Hematopoietic multipotent progenitor cell treated with erythropoietin and hydrocortisone succinate and interleukin-3 and kit ligand, for 8 days (in vitro differentiated cells): ENCODE measurements at regions not wholly inside any gene's neighbourhood (a gene's known extent, or its start where the extent isn't known, plus 50 kb on each side); places are given as distances from the start of the nearest gene placed in this dataset.
"Not testable (repeated sequence)": the region's sequence is repeated elsewhere in the genome, so short reads cannot be mapped to it uniquely, and the experiment has no call there.

Source experiments
- DNase-seq: peaks from one replicate; pipeline ENCODE4 v3.0.0-alpha.2; 2015

DNA sequence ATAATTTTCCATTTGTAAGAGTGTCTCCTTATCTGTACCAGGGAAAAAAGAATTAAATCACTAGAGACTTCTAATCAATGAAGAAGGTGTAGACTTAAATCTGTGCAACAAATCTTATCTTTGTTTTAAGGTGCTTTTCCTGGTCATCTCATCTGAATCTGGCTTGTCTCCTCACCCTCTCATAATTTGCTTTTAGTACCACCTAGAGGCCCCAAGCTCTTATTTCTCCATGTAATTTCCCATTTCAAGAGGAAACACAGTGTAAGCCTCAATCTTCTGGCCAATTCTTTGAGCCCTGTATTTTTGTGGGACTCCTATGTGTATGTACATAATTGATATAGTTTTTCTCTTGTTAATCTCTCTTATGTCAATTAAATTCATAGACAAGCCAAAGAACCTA, 1975.3 kb upstream of the CDH6 start:
- no peak for DNase-seq

DNA sequence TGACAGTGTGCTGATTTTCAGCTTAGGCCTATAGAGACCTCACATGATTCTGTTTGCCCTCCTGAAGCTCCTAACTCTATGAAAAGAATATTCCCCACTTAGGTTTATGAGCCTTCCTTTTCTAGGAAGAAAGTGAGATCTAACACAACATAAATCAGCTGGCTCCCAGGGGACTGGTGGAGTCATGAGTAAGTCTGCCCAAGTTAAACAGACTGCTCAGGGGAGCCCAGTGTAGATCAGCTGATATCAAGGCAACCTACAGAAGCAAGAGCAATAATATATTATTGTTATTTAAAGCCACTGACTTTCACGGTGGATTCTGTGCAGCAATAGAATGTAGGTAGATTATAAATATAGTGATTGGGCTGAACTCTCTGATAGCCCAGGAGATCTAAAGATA, 1978.6 kb upstream of the CDH6 start:
- no peak for DNase-seq

DNA sequence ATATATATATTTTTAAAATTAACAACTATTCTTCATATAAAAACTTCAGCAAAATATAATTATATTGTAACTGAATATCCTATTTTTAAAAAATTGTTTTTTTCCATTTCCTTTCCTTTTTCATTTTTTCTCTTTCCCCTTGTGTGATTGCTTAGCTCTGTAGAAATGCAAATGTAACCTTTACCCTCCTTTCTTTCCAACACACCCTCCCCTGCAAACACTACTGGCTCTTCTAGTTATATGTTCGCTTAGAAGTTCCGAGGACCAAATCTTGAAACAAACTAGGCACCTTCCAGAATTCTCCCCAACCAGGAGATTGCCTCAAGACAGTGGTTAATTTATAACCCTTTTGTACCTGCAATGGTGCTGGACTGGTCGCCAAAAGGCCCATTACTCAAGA, 1980.0 kb upstream of the CDH6 start:
- no peak for DNase-seq

DNA sequence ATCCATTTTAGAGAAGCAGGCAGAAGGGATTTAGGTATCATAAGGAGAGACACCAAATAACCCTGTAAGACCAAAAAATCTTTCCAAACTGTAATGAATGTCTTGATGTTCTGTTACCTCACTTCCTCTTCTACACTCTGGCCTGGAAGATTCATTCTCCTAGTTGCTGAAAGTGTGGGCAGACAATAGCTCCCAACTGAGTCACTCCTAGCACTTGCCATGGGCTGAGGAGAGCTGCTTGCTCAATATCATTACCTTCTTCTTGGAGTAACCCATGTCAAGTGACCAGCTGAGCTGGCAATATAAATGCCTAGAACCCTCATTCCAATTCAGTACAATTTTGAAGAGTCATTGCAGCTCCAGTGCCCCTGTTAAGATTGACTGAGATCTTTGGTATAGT, 1985.5 kb upstream of the CDH6 start:
- no peak for DNase-seq

DNA sequence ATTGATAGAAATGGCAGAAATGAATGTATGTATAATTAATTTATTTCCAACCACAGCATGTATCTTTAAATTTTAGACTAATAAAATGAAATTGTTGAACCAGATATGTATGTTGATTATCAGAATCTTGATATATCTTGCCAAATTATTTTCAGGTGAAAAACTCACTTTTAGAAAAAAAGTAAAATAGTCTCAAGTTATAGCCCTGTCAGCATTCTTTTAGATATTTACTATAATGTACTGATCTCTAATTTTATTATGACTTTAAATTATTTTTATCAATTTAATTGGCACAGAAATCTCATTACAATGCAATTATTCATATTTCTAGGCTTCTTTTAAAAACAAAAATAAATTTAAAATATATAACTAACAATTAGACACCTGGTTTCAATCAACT, 1990.4 kb upstream of the CDH6 start:
- DNase-seq: no peak

DNA sequence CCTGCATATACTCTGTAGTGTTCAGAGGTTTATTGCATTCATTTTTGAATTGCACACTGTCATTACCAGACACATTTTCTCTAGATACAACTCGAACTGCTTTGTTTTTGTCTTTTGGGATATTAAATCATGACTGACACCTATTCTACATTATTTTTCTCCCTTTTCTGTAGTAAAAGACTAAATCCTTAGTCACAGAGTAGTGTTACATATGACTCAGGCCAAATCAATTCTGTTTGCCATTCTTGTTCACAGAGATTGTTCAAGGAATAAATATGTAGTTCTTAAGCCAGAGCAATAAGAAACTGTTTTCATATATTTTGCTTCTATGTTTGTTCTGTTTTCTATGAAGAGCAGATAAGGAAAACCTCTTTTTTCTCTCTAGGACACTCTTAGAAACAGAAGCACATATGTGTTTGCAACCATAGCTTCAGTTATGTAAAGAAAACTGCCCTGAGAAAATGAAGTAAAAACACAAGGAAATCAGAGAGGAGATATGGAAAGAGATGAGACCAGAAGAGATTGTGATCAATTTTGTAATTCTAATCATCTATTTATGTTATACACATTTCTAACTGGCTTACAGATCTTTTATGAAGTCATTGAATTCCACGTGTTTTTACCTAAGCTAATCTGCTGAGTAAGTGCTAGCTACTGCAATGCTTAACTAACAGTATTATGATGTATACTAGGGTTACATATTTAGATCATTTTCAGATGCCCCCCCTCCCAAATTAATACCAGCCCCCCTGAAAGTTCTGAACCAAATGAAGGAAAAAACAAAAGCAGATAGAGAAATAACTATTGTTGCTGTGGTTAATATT, 1995.6 kb upstream of the CDH6 start:
- no peak for DNase-seq

DNA sequence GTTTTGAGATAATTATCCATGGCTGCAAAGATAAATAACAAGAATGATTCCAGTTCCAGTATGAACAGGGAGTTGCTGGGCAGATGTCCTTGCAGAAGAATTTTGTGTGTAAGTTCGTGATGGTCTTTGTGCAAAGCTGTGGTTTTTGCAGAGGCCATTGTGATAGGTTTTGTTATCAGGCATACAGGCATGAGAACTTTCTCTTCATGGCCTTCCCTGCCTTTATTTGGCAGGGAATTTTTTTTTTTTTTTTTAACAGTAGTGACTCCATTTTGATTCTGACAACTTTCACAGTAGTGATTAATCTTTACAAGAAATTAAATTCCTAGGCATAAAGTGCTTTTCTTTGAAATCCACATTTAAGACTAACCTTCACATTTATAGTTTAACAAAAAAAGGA, 1999.5 kb upstream of the CDH6 start:
- no peak for DNase-seq

DNA sequence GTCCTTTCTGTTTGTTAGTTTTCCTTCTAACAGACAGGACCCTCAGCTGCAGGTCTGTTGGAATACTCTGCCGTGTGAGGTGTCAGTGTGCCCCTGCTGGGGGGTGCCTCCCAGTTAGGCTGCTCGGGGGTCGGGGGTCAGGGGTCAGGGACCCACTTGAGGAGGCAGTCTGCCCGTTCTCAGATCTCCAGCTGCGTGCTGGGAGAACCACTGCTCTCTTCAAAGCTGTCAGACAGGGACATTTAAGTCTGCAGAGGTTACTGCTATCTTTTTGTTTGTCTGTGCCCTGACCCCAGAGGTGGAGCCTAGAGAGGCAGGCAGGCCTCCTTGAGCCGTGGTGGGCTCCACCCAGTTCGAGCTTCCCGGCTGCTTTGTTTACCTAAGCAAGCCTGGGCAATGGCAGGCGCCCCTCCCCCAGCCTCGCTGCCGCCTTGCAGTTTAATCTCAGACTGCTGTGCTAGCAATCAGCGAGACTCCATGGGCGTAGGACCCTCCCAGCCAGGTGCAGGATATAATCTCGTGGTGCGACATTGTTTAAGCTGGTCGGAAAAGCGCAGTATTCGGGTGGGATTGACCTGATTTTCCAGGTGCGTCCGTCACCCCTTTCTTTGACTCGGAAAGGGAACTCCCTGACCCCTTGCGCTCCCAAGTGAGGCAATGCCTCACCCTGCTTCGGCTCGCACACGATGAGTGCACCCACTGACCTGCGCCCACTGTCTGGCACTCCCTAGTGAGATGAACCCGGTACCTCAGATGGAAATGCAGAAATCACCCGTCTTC, 2002.0 kb upstream of the CDH6 start:
- not testable (repeated sequence) for DNase-seq

DNA sequence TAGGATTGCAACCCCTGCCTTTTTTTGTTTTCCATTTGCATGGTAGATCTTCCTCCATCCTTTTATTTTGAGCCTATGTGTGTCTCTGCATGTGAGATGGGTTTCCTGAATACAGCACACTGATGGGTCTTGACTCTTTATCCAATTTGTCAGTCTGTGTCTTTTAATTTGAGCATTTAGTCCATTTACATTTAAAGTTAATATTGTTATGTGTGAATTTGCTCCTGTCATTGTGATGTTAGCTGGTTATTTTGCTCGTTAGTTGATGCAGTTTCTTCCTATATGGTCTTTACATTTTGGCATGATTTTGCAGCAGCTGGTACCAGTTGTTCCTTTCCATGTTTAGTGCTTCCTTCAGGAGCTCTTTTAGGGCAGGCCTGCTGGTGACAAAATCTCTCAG, 2003.1 kb upstream of the CDH6 start:
- not testable (repeated sequence) for DNase-seq

DNA sequence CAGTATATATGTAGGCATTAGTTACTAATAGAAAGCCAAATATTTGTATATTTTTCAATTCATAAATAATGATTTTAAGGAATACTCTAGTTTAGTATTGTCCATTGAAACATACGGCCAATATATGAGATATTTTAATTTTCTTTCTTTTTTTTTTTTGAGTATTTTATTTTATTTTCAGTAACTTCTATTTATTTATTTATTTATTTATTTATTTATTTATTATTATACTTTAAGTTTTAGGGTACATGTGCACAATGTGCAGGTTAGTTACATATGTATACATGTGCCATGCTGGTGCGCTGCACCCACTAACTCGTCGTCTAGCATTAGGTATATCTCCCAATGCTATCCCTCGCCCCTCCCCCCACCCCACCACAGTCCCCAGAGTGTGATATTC, 2007.1 kb upstream of the CDH6 start:
- DNase-seq: not testable (repeated sequence)

DNA sequence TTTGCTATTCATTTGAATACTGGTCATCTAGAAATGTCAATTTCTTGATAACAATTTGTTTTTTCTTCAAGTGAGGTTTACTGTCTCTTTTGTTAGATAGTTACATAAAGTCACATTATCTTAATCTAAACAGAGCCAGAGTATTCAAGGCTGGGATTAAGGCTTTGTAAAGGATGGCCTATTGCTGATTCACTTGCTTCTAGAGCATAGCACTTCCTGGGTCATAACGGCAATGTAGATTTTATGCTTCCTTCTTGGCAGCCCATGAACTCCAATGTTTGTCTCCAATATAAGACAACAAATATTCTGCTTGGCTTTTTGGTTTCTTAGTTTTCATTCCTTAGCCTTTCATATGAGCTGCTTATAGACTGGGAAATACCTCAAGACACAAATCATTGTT, 2007.9 kb upstream of the CDH6 start:
- DNase-seq: no peak

DNA sequence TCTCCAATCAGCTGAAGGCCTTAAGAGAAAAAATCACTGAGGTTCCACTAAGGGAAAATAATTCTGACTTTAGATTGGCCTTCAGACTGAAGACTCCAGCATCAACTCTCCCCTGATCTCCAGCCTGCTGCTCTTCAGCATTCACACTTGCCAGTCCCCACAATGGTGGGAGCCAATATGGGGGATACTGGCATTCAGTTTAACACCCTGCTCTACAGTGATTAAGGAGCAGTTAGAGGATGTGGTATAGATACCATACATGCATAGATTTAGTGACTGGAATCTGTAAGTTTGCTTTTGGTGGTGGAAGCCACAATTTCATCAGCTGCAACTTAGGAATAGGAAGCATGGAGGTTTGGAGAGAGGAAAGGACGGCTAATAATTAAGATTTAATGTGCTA, 2017.7 kb upstream of the CDH6 start:
- DNase-seq: no peak

DNA sequence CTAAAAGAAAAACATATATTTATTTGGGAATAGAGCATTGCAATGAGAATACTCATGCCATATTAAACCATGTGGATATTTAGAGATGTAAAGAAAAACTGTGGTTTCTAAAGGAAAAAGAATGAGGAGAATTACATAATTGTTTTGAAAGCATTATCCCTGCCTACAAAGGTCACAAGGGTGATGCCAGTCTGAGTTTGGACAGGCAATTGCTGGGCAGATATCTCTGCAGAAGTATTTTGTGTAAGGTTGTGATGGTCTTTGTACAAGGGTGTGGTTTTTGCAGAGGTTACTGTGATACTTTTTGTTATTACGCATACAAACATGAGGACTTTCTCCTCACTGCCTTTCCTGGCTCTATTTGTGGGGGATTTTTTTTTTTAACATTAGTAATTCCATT, 2022.9 kb upstream of the CDH6 start:
- no peak for DNase-seq

DNA sequence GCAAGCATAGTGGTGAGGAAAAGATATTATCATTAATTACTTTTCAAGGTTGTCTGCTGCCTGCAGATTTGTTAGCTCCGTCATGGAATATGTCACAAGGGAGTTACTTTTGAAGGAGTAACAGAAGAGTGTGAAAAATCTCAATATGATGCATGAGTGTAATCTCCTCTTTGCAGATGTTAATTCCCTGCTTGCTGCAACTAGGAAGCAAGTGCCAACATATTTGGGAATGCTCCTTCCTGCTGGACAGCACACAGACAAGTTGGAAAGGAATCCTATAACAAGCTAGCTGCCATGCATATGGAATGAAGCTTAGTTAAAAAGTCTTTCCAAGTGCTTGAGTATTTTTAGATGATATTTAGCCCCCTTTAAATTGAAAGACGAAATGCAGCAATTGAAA, 2023.6 kb upstream of the CDH6 start:
- DNase-seq: no peak

DNA sequence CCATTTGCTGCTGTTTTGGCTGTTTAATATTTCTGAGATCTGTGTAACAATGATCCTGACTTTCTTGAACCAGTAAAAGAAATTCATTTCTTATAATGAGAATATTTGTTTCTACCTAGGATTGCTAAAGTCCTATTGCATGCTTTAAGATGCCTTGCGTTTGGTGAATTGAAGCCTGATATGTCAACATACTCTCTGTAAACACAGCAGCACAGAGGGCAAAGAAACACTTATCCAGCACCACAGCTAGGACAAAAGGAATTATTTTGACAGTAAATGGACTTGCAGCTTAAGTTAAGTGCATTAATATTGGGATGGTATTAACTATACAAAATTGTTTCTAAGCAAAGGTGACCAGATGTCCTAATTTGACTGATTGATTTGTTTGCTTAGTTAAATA, 2031.2 kb upstream of the CDH6 start:
- DNase-seq: no peak

DNA sequence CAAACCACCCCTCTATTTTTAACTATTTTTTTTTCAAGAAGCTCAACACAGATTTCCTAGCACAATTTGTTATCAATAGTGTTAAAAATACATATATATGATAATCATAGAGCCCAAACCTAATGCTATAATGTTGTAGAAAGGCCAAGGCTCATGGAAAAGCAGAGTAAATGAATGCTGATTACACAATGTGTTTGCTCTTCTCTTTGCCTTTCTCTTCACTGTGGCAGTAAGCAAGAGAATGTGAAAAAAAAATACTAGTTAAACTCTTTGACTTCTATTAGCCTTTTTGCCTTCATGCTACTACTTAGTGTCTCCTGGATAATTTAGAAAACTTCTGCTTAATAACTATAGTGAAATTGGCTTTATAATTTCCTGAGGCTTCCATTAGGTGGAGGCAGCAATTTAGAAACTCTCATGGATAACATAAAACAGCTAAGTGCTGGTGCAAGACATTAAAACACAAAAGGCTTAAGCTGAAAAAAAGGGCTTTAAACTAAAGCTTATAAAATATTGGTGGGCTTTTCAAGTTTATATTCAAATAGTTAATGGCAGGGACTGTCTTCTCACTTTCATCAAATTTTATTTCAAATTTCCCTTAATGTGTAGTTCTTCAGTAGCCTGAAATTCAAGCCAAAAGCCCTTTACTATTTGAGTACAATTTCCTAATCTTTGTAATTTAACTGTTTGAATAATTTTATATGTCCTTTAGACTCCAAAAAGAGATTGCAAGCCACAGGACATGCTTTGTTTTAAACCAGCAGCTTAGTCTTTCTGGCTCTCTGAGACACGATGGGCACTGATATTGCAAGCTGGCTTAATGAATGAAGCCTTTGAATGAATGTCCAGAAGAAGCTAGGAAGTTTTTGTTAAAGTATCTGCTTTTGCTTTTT, 2031.8 kb upstream of the CDH6 start:
- DNase-seq: no peak

DNA sequence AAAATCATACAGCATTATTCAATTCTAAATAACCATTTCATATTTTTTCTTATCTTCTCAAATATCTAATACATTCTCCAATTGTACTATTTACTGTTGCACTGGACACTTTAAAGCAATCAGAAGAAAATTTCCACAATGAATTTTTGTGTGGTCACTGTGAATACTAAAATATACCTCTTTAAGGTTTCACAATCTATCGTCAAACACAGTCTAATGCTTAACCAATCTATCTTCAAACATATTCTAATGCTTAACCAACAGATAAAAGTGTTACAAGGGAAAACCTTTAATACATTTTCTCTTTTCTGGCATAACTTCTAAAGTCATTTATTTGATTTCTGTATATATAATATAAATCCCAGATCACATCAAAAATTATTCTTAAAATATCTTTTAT, 2035.5 kb upstream of the CDH6 start:
- no peak for DNase-seq

DNA sequence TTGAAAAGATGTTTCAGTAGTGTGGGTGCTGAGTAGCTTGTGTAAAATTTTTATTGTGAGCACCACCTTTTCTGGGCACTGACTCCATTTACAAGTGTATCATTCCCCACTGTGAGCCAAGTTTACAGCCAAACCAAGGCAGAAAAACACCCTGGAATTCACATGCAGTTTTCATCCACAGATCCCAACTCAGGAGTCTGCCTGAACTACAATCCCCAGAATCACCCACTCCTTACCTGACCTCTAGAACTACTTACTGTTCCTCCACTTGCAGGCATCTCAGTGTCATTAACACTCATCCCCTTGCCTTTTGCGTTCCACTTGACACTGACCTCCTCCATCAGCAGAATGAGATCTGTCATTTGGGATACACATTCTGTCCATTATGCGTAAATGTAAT, 2042.6 kb upstream of the CDH6 start:
- DNase-seq: no peak

DNA sequence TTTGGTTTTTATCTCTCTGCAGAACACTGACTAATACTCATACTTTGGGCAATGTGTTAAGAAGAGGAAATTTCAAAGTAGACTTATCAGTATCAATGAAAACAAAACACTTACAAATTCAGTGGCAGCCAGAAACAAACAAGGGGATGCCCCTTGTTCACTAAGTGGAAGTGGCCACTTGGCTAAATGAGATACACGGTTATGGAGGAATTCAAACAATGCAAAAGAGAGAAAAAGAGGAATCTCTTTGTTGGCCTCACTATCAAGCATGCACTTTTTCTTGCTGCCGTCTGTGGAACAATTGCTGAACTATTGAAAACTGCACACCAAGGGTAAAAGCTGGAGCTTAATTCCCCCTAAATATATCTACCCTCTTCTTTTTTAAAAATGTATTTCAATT, 2044.9 kb upstream of the CDH6 start:
- no peak for DNase-seq

DNA sequence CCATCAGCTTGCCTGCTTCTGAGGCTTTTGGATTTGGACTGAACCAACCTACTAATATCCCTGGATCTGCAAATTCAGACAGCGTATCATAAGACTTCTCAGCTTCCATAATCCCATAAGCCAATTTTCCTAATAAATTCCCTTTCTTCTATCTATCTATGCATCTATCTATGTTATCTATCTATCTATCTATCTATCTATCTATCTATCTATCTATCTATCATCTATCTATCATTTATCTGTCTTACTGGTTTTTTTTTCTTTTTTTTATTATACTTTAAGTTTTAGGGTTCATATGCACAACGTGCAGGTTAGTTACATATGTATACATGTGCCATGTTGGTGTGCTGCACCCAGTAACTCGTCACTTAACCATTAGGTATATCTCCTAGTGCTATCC, 2045.4 kb upstream of the CDH6 start:
- no peak for DNase-seq

DNA sequence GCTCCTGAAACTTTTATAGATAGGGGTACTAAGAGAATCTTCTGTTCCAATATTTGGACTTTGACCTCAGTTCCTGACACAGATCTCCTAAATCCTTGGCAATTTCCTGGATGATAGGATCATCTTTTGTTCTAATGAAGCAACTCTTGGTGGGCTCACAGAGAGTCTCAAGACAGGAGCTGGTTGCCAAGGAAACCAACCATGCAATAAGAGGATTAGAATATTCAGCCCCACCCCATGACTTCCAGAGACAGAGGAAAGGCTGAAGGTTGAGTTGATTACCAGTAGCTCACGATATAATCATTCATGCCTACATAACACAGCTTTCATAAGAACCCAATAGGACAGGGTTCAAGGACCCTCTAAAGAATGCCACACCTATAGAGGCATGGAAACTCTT, 2050.2 kb upstream of the CDH6 start:
- no peak for DNase-seq

DNA sequence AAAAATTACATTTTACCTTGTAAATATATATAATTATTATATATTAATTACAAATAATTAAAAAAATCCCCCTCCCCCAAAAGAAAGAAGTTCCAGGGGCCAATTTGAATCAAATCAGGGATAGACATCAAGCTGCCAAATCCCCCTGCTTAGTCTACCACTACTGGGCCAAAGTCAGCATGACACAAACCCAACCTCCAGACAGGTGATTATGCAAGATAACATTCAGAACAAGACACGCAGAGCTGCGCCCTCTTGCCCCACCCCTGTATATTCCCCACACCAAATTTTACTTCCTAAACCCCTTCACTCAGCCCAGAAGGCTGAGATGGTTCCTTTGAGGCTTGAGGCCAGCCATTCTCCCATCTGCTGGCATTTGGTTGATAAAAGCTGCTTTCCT, 2059.1 kb upstream of the CDH6 start:
- DNase-seq: peak; percentile 34

DNA sequence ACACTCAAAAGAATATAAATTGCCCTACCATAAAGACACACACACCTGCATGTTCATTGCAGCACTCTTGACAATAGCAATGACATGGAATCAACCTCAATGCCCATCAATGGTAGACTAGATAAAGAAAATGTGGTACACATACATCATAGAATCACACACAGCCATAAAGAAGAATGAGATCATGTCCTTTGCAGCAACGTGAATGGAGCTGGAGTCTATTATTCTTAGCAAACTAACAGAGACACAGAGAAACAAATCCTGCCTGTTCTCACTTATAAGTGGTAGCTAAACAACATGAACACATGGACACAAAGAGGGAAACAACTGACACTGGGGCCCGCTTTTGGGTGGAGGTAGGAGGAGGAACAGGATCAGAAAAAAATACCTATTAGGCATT, 2062.2 kb upstream of the CDH6 start:
- DNase-seq: no peak

DNA sequence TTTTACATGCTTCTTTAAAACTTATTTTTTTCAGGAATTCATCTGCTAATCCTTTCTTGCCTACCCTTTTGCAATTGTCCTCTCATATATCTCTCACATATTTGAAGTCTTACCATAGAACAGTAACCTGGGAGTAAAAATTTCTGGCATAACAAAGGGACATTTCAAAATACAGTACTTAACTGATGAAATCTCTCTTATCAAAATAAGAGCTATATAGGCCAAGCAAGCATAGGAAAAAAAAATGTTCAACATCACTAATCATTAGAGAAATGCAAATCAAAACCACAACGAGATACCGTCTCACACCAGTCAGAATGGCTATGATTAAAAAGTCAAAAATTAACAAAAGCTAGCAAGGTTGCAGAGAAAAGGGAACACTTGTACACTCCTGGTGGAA, 2062.7 kb upstream of the CDH6 start:
- no peak for DNase-seq
